SK-N-SH (cell line): ENCODE measurements at regions not wholly inside any gene's neighbourhood (a gene's known extent, or its start where the extent isn't known, plus 50 kb on each side); places are given as distances from the start of the nearest gene placed in this dataset.

Experiments used
- CTCF ChIA-PET: fragments of 300-600, 350-600 bp; formaldehyde crosslinking; extraction: SDS; loops from one replicate; lab custom pipeline; 2021; lab: Yijun Ruan, JAX
- POLR2A ChIA-PET: fragments of 350-600 bp; sonication (Branson Sonifier 250); formaldehyde crosslinking; extraction: SDS; loops from one replicate; lab custom pipeline; 2020; ENCODE audit warnings: antibody characterized with exemption, inconsistent platforms; lab: Yijun Ruan, JAX
- DNase-seq: peaks from one replicate; pipeline ENCODE4 v3.0.0; 2012
- H2AFZ ChIP-seq: fragments of 200-600 bp; sonication (generic); 2 replicates; pipeline ENCODE4 v1.8.1; 2016; ENCODE audit warnings: antibody characterized with exemption, mild to moderate bottlenecking, low read depth
- H3F3A ChIP-seq: fragments of 200-600 bp; sonication (generic); replicated peaks from 2 replicates; pipeline ENCODE3; 2016; ENCODE audit warnings: antibody characterized with exemption, mild to moderate bottlenecking; ENCODE audit not compliant: insufficient read depth
- H3K27ac ChIP-seq, 2 experiments: fragments of 200-500 bp in 1 of 2; fragments of 200-600 bp in 1 of 2; sonication (Bioruptor generic) in 1 of 2; sonication (generic), shearing (Covaris generic) in 1 of 2; 2 replicates each; pipeline versions ENCODE4 v1.5.1 to v1.6.1; 2014 to 2016; ENCODE audit warnings: low read depth in 2 of 2, inconsistent platforms in 1 of 2, low read length in 1 of 2, mild to moderate bottlenecking in 1 of 2, mixed read lengths in 1 of 2
- H3K27me3 ChIP-seq: fragments of 200-600 bp; sonication (generic), shearing (Covaris generic); 2 replicates; pipeline ENCODE4 v1.6.1; 2016; ENCODE audit warnings: mixed run types; ENCODE audit not compliant: insufficient read depth
- H3K36me3 ChIP-seq, 2 experiments: fragments of 200-500 bp in 1 of 2; fragments of 200-600 bp in 1 of 2; sonication (Bioruptor generic) in 1 of 2; sonication (generic) in 1 of 2; replicated peaks in 1 of 2; 2 replicates each; pipeline versions ENCODE3 to v1.5.1; 2014 to 2016; ENCODE audit warnings: low read length in 1 of 2, mild to moderate bottlenecking in 1 of 2; ENCODE audit not compliant: insufficient read depth in 2 of 2, control insufficient read depth in 1 of 2
- H3K4me1 ChIP-seq, 2 experiments: fragments of 200-500 bp in 1 of 2; fragments of 200-600 bp in 1 of 2; sonication (Bioruptor generic) in 1 of 2; sonication (generic), shearing (Covaris generic) in 1 of 2; 2 replicates each; pipeline versions ENCODE4 v1.5.1 to v1.6.1; 2014 to 2016; ENCODE audit warnings: low read depth in 1 of 2, low read length in 1 of 2, mixed run types in 1 of 2; ENCODE audit not compliant: insufficient read depth in 2 of 2, control insufficient read depth in 1 of 2
- H3K4me2 ChIP-seq: fragments of 200-600 bp; sonication (generic), shearing (Covaris generic); 2 replicates; pipeline ENCODE4 v1.6.1; 2017; ENCODE audit warnings: mixed run types
- H3K4me3 ChIP-seq, 2 experiments: fragments of 200-500 bp in 1 of 2; fragments of 200-600 bp in 1 of 2; sonication (Bioruptor generic) in 1 of 2; sonication (generic), shearing (Covaris generic) in 1 of 2; 2 replicates each; pipeline versions ENCODE4 v1.5.1 to v1.8.1; 2014 to 2016; ENCODE audit warnings: low read depth in 2 of 2, inconsistent platforms in 1 of 2, low read length in 1 of 2, mild to moderate bottlenecking in 1 of 2, mixed read lengths in 1 of 2, moderate library complexity in 1 of 2
- H3K79me2 ChIP-seq: fragments of 200-600 bp; sonication (generic); 2 replicates; pipeline ENCODE4 v1.8.1; 2017; ENCODE audit warnings: mild to moderate bottlenecking; ENCODE audit not compliant: insufficient read depth
- H3K9ac ChIP-seq: fragments of 200-600 bp; sonication (generic); 2 replicates; pipeline ENCODE4 v1.6.1; 2017; ENCODE audit warnings: mixed run types
- H3K9me2 ChIP-seq: fragments of 200-600 bp; sonication (generic); 2 replicates; pipeline ENCODE4 v1.6.1; 2017; ENCODE audit warnings: mixed run types
- H3K9me3 ChIP-seq: fragments of 200-600 bp; sonication (generic); 2 replicates; pipeline ENCODE4 v1.6.1; 2017; ENCODE audit warnings: mixed run types, mild to moderate bottlenecking, moderate library complexity
- H4K20me1 ChIP-seq: fragments of 200-600 bp; sonication (generic); 2 replicates; pipeline ENCODE4 v1.6.1; 2017; ENCODE audit warnings: mild to moderate bottlenecking, mixed run types; ENCODE audit not compliant: insufficient read depth
- CHD2 ChIP-seq: fragments of 150-350 bp; IDR thresholded peaks from 2 replicates; pipeline ENCODE4 v1.6.1; 2018; ENCODE audit warnings: low read length; ENCODE audit not compliant: partially characterized antibody
- ELF1 ChIP-seq: IDR thresholded peaks from 2 replicates; pipeline ENCODE4 v1.4.0; 2012
- FOXJ3 ChIP-seq: sonication (generic); formaldehyde crosslinking; IDR thresholded peaks from 2 replicates; pipeline ENCODE4 v1.5.1; 2020; ENCODE audit warnings: mild to moderate bottlenecking, missing genetic modification reagents
- IRF3 ChIP-seq: fragments of 150-350 bp; IDR thresholded peaks from 2 replicates; pipeline ENCODE4 v1.6.1; 2016; ENCODE audit warnings: mild to moderate bottlenecking, low read depth, low read length
- JUND ChIP-seq: IDR thresholded peaks from 2 replicates; pipeline ENCODE4 v1.4.0; 2012
- MXI1 ChIP-seq: IDR thresholded peaks from 2 replicates; pipeline ENCODE4 v1.6.1; 2012; ENCODE audit warnings: mild to moderate bottlenecking, low read depth, low read length, improper control_type of control experiment
- NFIC ChIP-seq: IDR thresholded peaks from 2 replicates; pipeline ENCODE4 v1.4.0; 2012; ENCODE audit warnings: borderline replicate concordance
- NRF1 ChIP-seq: IDR thresholded peaks from 2 replicates; pipeline ENCODE4 v1.6.1; 2012; ENCODE audit warnings: low read depth, mild to moderate bottlenecking, low read length
- POLR2AphosphoS5 ChIP-seq: IDR thresholded peaks from 2 replicates; pipeline ENCODE4 v1.6.1; 2012; ENCODE audit warnings: low read depth, low read length
- RAD21 ChIP-seq: IDR thresholded peaks from 2 replicates; pipeline ENCODE4 v1.6.1; 2012; ENCODE audit warnings: mild to moderate bottlenecking, low read length
- RCOR1 ChIP-seq: fragments of 150-350 bp; IDR thresholded peaks from 2 replicates; pipeline ENCODE4 v1.6.1; 2017; ENCODE audit warnings: antibody characterized with exemption, low read length
- RFX5 ChIP-seq: IDR thresholded peaks from 2 replicates; pipeline ENCODE4 v1.6.1; 2012; ENCODE audit warnings: mild to moderate bottlenecking, improper control_type of control experiment, low read length
- SMC3 ChIP-seq: IDR thresholded peaks from 2 replicates; pipeline ENCODE4 v1.6.1; 2012; ENCODE audit warnings: low read depth, low read length, improper control_type of control experiment
- TAF1 ChIP-seq: IDR thresholded peaks from 2 replicates; pipeline ENCODE4 v1.6.1; 2012; ENCODE audit warnings: low read depth, mild to moderate bottlenecking, low read length, moderate library complexity, borderline replicate concordance
- USF1 ChIP-seq: IDR thresholded peaks from 2 replicates; pipeline ENCODE4 v1.4.0; 2012; ENCODE audit warnings: low read depth, borderline replicate concordance
- YY1 ChIP-seq: IDR thresholded peaks from 2 replicates; pipeline ENCODE4 v1.4.0; 2012; ENCODE audit warnings: low read depth, mild to moderate bottlenecking
- WGBS: methylation state at CpG from one replicate; pipeline ENCODE4 v1.1.6; 2017; ENCODE audit warnings: low lambda C conversion rate; 5-methylcytosine and 5-hydroxymethylcytosine counted together
- TF ChIP-seq, protein P1 (sequence below): fragments of 150-350 bp; IDR thresholded peaks from 2 replicates; pipeline ENCODE4 v1.6.1; 2017; ENCODE audit warnings: antibody characterized with exemption, low read length, low read depth, borderline replicate concordance
- TF ChIP-seq, protein P2 (sequence below): IDR thresholded peaks from 2 replicates; pipeline ENCODE4 v1.6.1; 2012; ENCODE audit warnings: mild to moderate bottlenecking, low read depth, low read length, moderate library complexity

DNA sequence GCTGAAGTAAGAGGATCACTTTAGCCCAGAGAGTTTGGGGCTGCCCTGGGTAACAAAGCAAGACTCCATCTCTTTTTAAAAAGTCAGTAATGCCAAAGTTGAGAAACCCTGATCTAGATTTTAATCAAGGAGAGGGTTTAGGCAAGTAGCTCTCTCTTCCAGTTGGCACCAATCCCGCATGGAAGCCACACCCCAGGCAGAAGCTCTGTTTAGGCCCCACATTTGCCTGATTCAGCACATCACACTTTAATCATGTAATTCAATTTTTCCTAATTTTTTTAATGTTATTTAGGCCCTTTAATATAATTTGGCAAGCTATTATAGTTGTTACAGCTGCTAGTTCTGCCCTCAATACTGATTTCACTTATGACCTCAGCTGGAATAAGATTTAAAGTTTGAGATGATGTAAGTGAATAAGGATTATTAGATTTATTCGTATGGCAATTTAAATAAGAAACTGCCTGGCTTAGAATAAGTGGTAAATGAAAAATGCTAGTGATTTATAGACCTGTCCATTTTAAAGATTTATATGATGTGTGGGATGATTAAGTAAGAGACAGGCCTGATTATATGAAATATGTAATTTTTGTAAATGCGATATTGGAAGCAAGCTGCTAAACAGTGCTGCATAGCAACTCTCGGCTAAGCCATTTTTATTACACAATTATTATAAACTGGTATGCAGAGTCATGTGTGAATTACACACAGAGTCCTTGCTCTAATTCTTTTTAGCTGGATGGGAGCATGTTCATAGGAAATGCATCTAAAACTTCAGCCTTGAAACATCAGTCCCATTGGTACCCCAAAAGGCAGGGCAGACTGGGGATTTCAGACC is 80.2 kb upstream of the NFE2L3 start:
- ChIA-PET CTCF (interaction anchor here (0.7 to 4.3 kb wide), 10 partner anchors 9 to 304 kb away, joined by 3 to 23 read pairs (median 4); no protein-coding TSS in a partner anchor), POLR2A (interaction anchor here (0.6 kb wide), 1 partner anchor 61 kb away, joined by 3 read pairs; no protein-coding TSS in a partner anchor)
- no peak overlapping the region for H3K4me3 ChIP-seq
- no peak for DNase-seq
- TF ChIP-seq, protein P1, sequence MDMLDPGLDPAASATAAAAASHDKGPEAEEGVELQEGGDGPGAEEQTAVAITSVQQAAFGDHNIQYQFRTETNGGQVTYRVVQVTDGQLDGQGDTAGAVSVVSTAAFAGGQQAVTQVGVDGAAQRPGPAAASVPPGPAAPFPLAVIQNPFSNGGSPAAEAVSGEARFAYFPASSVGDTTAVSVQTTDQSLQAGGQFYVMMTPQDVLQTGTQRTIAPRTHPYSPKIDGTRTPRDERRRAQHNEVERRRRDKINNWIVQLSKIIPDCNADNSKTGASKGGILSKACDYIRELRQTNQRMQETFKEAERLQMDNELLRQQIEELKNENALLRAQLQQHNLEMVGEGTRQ = no peak
- no peak for TF ChIP-seq TAF1
- H4K20me1 ChIP-seq = no peaks in the 10 kb centered on the region
- no peaks in the 10 kb centered on the region for H3K79me2 ChIP-seq
- H3K4me2 ChIP-seq = no peak overlapping the region
- H3K9ac ChIP-seq = no peak overlapping the region
- no peak overlapping the region for H3K27ac ChIP-seq
- no peaks in the 10 kb centered on the region for H3K9me2 ChIP-seq
- 55% methylated on average over 4 of the region's 4 CpGs for WGBS
- H3F3A ChIP-seq = no peaks in the 10 kb centered on the region
- H2AFZ ChIP-seq = no peak overlapping the region
- H3K4me1 ChIP-seq = peaks cover 0 to 8% of the 10 kb centered on the region in 2 experiments; a peak in 1 of 4 replicates
- H3K27me3 ChIP-seq = peaks cover 21% of the 10 kb centered on the region; the same call in 1 of the 2 replicates
- no peaks in the 10 kb centered on the region for H3K36me3 ChIP-seq
- H3K9me3 ChIP-seq = no peaks in the 10 kb centered on the region

DNA sequence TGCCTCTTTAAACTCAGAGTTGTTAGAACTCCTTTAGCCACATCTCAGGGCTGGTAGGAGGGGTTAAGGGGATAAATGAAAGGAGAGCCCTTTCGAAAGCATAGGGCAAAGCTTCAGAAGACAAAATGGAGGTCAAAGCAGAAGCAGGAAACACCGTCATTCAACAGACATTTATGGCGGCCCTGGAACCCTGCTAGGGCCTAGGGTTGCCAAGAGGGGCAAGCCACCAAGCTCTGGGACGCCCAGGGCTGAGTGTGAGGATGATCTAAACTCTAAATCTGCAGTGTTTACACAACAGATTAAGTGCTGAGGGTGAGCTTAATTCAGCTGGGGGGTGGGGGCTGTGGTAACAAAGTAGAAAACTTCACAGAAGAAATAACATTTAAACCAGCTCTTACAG is 79.0 kb upstream of the NFE2L3 start:
- no peaks in the 10 kb centered on the region for H3K36me3 ChIP-seq
- H3K9me3 ChIP-seq = no peaks in the 10 kb centered on the region
- DNase-seq = no peak
- no peaks in the 10 kb centered on the region for H3F3A ChIP-seq
- H3K4me3 ChIP-seq = no peak overlapping the region
- no peak overlapping the region for H3K27ac ChIP-seq
- H2AFZ ChIP-seq = no peak overlapping the region
- ChIA-PET POLR2A (no interaction called here), CTCF (interaction anchor here (0.7 to 11.7 kb wide), 9 partner anchors 9 to 595 kb away, joined by 3 to 162 read pairs (median 3); no protein-coding TSS in a partner anchor)
- TF ChIP-seq SMC3 (no peak), USF1 (no peak), CHD2 (no peak), FOXJ3 (CRISPR knock-in tag) (no peak), ELF1 (no peak), TAF1 (no peak), MXI1 (no peak), YY1 (no peak), JUND (no peak), NRF1 (no peak), RAD21 (no peak), RCOR1 (no peak), RFX5 (no peak), IRF3 (no peak), NFIC (no peak), POLR2AphosphoS5 (no peak)
- TF ChIP-seq, protein P2, sequence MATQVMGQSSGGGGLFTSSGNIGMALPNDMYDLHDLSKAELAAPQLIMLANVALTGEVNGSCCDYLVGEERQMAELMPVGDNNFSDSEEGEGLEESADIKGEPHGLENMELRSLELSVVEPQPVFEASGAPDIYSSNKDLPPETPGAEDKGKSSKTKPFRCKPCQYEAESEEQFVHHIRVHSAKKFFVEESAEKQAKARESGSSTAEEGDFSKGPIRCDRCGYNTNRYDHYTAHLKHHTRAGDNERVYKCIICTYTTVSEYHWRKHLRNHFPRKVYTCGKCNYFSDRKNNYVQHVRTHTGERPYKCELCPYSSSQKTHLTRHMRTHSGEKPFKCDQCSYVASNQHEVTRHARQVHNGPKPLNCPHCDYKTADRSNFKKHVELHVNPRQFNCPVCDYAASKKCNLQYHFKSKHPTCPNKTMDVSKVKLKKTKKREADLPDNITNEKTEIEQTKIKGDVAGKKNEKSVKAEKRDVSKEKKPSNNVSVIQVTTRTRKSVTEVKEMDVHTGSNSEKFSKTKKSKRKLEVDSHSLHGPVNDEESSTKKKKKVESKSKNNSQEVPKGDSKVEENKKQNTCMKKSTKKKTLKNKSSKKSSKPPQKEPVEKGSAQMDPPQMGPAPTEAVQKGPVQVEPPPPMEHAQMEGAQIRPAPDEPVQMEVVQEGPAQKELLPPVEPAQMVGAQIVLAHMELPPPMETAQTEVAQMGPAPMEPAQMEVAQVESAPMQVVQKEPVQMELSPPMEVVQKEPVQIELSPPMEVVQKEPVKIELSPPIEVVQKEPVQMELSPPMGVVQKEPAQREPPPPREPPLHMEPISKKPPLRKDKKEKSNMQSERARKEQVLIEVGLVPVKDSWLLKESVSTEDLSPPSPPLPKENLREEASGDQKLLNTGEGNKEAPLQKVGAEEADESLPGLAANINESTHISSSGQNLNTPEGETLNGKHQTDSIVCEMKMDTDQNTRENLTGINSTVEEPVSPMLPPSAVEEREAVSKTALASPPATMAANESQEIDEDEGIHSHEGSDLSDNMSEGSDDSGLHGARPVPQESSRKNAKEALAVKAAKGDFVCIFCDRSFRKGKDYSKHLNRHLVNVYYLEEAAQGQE = no peak
- TF ChIP-seq, protein P1 = no peak
- peaks cover 30% of the 10 kb centered on the region; the same call in 1 of the 2 replicates for H3K27me3 ChIP-seq
- H3K9me2 ChIP-seq = no peaks in the 10 kb centered on the region
- H3K4me2 ChIP-seq = no peak overlapping the region
- 35% methylated on average over 4 of the region's 4 CpGs for WGBS
- H3K79me2 ChIP-seq = no peaks in the 10 kb centered on the region
- no peaks in the 10 kb centered on the region for H4K20me1 ChIP-seq
- no peak overlapping the region for H3K9ac ChIP-seq
- H3K4me1 ChIP-seq = peaks cover 0 to 8% of the 10 kb centered on the region in 2 experiments; a peak in 1 of 4 replicates
